ENCODE measurements at regions not wholly inside any gene's neighbourhood (a gene's known extent, or its start where the extent isn't known, plus 50 kb on each side); places are given as distances from the start of the nearest gene placed in this dataset.

DNA sequence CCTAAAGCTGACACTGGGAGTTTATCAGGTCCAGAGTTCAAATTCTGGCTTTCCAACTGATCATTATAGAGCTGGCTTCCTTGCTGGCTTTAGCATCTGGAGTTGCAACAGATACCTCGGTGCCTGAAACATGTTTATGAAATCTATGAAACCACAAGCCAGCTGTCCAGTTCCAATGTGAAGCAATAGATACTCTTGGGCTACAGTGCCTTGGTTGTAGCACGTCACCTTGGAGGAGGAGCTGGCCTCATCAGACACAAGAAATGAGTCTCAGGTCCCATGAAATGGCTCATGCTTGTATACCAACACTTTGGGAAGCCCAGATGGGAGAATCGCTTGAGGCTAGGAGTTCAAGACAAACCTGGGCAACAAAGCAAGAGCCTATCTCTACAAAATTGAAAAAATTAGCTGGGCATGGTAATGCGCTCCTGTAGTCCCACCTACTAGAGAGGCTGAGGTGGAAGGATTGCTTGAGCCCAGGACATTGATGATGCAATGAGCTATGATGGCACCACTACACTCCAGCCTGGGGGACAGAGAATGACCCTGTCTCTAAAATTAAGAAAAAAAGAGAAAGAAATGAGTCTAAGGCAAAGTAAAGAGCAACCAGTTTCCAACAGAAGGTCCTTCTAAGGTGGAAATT is 132.5 kb upstream of the ZNF648 start:
- H3K36me3 ChIP-seq (ENCODE audit: control insufficient read depth, insufficient read depth, low read length): no peaks in the 10 kb centered on the region
- TF ChIP-seq, protein P1, sequence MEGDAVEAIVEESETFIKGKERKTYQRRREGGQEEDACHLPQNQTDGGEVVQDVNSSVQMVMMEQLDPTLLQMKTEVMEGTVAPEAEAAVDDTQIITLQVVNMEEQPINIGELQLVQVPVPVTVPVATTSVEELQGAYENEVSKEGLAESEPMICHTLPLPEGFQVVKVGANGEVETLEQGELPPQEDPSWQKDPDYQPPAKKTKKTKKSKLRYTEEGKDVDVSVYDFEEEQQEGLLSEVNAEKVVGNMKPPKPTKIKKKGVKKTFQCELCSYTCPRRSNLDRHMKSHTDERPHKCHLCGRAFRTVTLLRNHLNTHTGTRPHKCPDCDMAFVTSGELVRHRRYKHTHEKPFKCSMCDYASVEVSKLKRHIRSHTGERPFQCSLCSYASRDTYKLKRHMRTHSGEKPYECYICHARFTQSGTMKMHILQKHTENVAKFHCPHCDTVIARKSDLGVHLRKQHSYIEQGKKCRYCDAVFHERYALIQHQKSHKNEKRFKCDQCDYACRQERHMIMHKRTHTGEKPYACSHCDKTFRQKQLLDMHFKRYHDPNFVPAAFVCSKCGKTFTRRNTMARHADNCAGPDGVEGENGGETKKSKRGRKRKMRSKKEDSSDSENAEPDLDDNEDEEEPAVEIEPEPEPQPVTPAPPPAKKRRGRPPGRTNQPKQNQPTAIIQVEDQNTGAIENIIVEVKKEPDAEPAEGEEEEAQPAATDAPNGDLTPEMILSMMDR (conservative IDR thresholded peaks at IDR 0.05 in 1 of 2, IDR thresholded peaks at IDR 0.05 in 1 of 2; ENCODE audit: low read depth in 1 of 2, low read length in 2 of 2): no peak
- TF ChIP-seq EZH2 (IDR thresholded peaks at IDR 0.05; ENCODE audit: low read length, missing control alignments): no peak
- peak; percentile 39 to 73 for DNase-seq (ENCODE audit: low read depth in 2 of 2)

DNA sequence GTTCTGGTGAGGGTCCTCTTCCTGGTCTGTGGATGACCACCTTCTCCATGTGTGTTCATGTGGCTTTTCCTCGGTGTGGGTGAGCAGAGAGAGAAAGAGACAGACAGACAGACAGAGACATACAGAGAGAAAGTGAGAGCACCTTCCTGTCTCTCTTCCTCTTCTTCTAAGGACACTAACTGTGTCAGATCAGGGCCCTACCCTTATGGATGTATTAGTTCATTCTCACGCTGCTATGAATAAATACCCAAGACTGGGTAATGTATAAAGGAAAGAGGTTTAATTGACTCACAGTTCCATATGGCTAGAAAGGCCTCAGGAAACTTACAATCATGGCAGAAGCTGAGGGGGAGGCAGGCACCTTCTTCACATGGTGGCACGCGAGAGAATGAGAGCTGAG is 131.5 kb upstream of the ZNF648 start:
- H3K4me3 ChIP-seq (replicated peaks in 1 of 4; ENCODE audit: control extremely low read depth in 1 of 4, insufficient read depth in 1 of 4, low read depth in 3 of 4, low read length in 4 of 4): no peak overlapping the region
- no peak overlapping the region for H3K9ac ChIP-seq (ENCODE audit: insufficient read depth, low read length)
- no peaks in the 10 kb centered on the region for H3K79me2 ChIP-seq (ENCODE audit: control insufficient read depth, insufficient read depth, low read length)
- no peak overlapping the region for H2AFZ ChIP-seq (ENCODE audit: low read length)
- H3K4me2 ChIP-seq (ENCODE audit: extremely low read depth, insufficient read depth, low read length): no peak overlapping the region
- TF ChIP-seq EZH2 (IDR thresholded peaks at IDR 0.05; ENCODE audit: low read length, missing control alignments): no peak
- TF ChIP-seq, protein P1 (conservative IDR thresholded peaks at IDR 0.05 in 1 of 2, IDR thresholded peaks at IDR 0.05 in 1 of 2; ENCODE audit: low read depth in 1 of 2, low read length in 2 of 2): no peak
- no peak overlapping the region for H3K27ac ChIP-seq (ENCODE audit: insufficient read depth, low read length)
- H3K27me3 ChIP-seq (ENCODE audit: control insufficient read depth, insufficient read depth, low read length): no peaks in the 10 kb centered on the region
- no peaks in the 10 kb centered on the region for H4K20me1 ChIP-seq (ENCODE audit: control insufficient read depth, extremely low read depth, insufficient read depth, low read length)
- H3K36me3 ChIP-seq (ENCODE audit: control insufficient read depth, insufficient read depth, low read length): no peaks in the 10 kb centered on the region
- H3K9me3 ChIP-seq (ENCODE audit: control insufficient read depth, insufficient read depth, low read depth, low read length): no peaks in the 10 kb centered on the region
- H3K4me1 ChIP-seq (ENCODE audit: control insufficient read depth, extremely low read depth, insufficient read depth, low read length): no peaks in the 10 kb centered on the region
- DNase-seq (ENCODE audit: low read depth in 2 of 2): no peak

More for the DNA sequence above, 132.5 kb upstream of the ZNF648 start:
- Histone ChIP-seq H3K79me2 (ENCODE audit: control insufficient read depth, insufficient read depth, low read length) (no peaks in the 10 kb centered on the region), H2AFZ (ENCODE audit: low read length) (no peak overlapping the region), H3K9ac (ENCODE audit: insufficient read depth, low read length) (no peak overlapping the region), H3K4me1 (ENCODE audit: control insufficient read depth, extremely low read depth, insufficient read depth, low read length) (no peaks in the 10 kb centered on the region), H3K27me3 (ENCODE audit: control insufficient read depth, insufficient read depth, low read length) (no peaks in the 10 kb centered on the region), H3K4me3 (replicated peaks in 1 of 4; ENCODE audit: control extremely low read depth in 1 of 4, insufficient read depth in 1 of 4, low read depth in 3 of 4, low read length in 4 of 4) (no peak overlapping the region), H3K4me2 (ENCODE audit: extremely low read depth, insufficient read depth, low read length) (no peak overlapping the region), H4K20me1 (ENCODE audit: control insufficient read depth, extremely low read depth, insufficient read depth, low read length) (no peaks in the 10 kb centered on the region), H3K27ac (ENCODE audit: insufficient read depth, low read length) (no peak overlapping the region), H3K9me3 (ENCODE audit: control insufficient read depth, insufficient read depth, low read depth, low read length) (no peaks in the 10 kb centered on the region)

DNA sequence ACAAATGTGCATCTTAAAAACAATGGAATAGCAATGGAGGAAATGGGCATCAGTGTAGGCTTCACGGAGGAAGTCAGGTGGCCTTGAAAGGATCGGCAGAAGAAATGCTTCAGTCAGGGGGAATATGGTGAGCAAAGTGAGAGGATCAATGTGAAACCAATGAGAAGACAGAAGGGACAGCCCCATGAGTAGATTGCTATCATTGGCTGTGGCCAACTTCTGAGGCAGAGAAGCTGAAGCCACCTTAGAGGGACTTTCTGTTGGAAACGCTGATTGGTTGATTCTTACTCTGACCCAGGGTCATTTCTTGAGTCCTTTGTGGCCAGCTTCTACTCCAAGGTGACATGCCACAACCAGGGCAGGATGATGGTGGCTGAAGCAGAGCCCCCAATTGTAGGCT is 130.7 kb upstream of the ZNF648 start:
- Histone ChIP-seq H3K9ac (ENCODE audit: insufficient read depth, low read length) (no peak overlapping the region), H3K79me2 (ENCODE audit: control insufficient read depth, insufficient read depth, low read length) (no peaks in the 10 kb centered on the region), H3K27ac (ENCODE audit: insufficient read depth, low read length) (no peak overlapping the region), H3K4me1 (ENCODE audit: control insufficient read depth, extremely low read depth, insufficient read depth, low read length) (no peaks in the 10 kb centered on the region), H3K36me3 (ENCODE audit: control insufficient read depth, insufficient read depth, low read length) (no peaks in the 10 kb centered on the region), H3K9me3 (ENCODE audit: control insufficient read depth, insufficient read depth, low read depth, low read length) (no peaks in the 10 kb centered on the region), H3K4me2 (ENCODE audit: extremely low read depth, insufficient read depth, low read length) (no peak overlapping the region), H4K20me1 (ENCODE audit: control insufficient read depth, extremely low read depth, insufficient read depth, low read length) (no peaks in the 10 kb centered on the region), H3K27me3 (ENCODE audit: control insufficient read depth, insufficient read depth, low read length) (no peaks in the 10 kb centered on the region), H3K4me3 (replicated peaks in 1 of 4; ENCODE audit: control extremely low read depth in 1 of 4, insufficient read depth in 1 of 4, low read depth in 3 of 4, low read length in 4 of 4) (no peak overlapping the region), H2AFZ (ENCODE audit: low read length) (no peak overlapping the region)
- TF ChIP-seq EZH2 (IDR thresholded peaks at IDR 0.05; ENCODE audit: low read length, missing control alignments): no peak
- TF ChIP-seq, protein P1 (conservative IDR thresholded peaks at IDR 0.05 in 1 of 2, IDR thresholded peaks at IDR 0.05 in 1 of 2; ENCODE audit: low read depth in 1 of 2, low read length in 2 of 2): no peak
- no peak for DNase-seq (ENCODE audit: low read depth in 2 of 2)
